ENCODE measurements at regions not wholly inside any gene's neighbourhood (a gene's known extent, or its start where the extent isn't known, plus 50 kb on each side); places are given as distances from the start of the nearest gene placed in this dataset.
"Not testable (repeated sequence)": the region's sequence is repeated elsewhere in the genome, so short reads cannot be mapped to it uniquely, and the experiment has no call there.

GRCh38 chr18:41899535-41899934 lies 55.5 kb upstream of the PIK3C3 start:
- DNase-seq = no peak

GRCh38 chr18:41893432-41893831 lies 61.6 kb upstream of the PIK3C3 start:
- no peak for DNase-seq

- DNase-seq = no peak
Observed at GRCh38 chr18:41887100-41887499, 67.9 kb upstream of the PIK3C3 start.

GRCh38 chr18:41886126-41886807 lies 68.8 kb upstream of the PIK3C3 start:
- DNase-seq = no peak

- DNase-seq = no peak
Observed at GRCh38 chr18:41881285-41881684, 73.7 kb upstream of the PIK3C3 start.

- DNase-seq = no peak
Observed at GRCh38 chr18:41879256-41879655, 75.8 kb upstream of the PIK3C3 start.

GRCh38 chr18:41875094-41875780 lies 79.8 kb upstream of the PIK3C3 start:
- DNase-seq = no peak

GRCh38 chr18:41873730-41874129 lies 81.3 kb upstream of the PIK3C3 start:
- DNase-seq = no peak

GRCh38 chr18:41872206-41872605 lies 82.8 kb upstream of the PIK3C3 start:
- no peak for DNase-seq

- no peak for DNase-seq
Observed at GRCh38 chr18:41871229-41872000, 83.6 kb upstream of the PIK3C3 start.

GRCh38 chr18:41870817-41871216 lies 84.2 kb upstream of the PIK3C3 start:
- DNase-seq = no peak

GRCh38 chr18:41870191-41870590 lies 84.8 kb upstream of the PIK3C3 start:
- DNase-seq = no peak

GRCh38 chr18:41865796-41866195 lies 89.2 kb upstream of the PIK3C3 start:
- not testable (repeated sequence) for DNase-seq

GRCh38 chr18:41864216-41864615 lies 90.8 kb upstream of the PIK3C3 start:
- DNase-seq = no peak

GRCh38 chr18:41862921-41863320 lies 92.1 kb upstream of the PIK3C3 start:
- DNase-seq = no peak

- no peak for DNase-seq
Observed at GRCh38 chr18:41860987-41861386, 94.0 kb upstream of the PIK3C3 start.

GRCh38 chr18:41858761-41859555 lies 96.1 kb upstream of the PIK3C3 start:
- DNase-seq = no peak

- DNase-seq = no peak
Observed at GRCh38 chr18:41853280-41853679, 101.8 kb upstream of the PIK3C3 start.

- no peak for DNase-seq
Observed at GRCh38 chr18:41850781-41851180, 104.3 kb upstream of the PIK3C3 start.

GRCh38 chr18:41849632-41850031 lies 105.4 kb upstream of the PIK3C3 start:
- no peak for DNase-seq

GRCh38 chr18:41845563-41845962 lies 109.5 kb upstream of the PIK3C3 start:
- DNase-seq = no peak

GRCh38 chr18:41842886-41843285 lies 112.1 kb upstream of the PIK3C3 start:
- DNase-seq = no peak
